Body of pancreas (tissue), 4 donors: ENCODE measurements at regions not wholly inside any gene's neighbourhood (a gene's known extent, or its start where the extent isn't known, plus 50 kb on each side); places are given as distances from the start of the nearest gene placed in this dataset.

ENCODE experiments used
- POLR2A ChIP-seq, 3 donors: fragments of 450-650 bp; IDR thresholded peaks; one replicate each; pipeline ENCODE4 v1.6.1; 2016; ENCODE audit warnings: antibody characterized with exemption in 3 of 3, mild to moderate bottlenecking in 2 of 3
- TF ChIP-seq, protein P1 (sequence below), 7 experiments: fragments of 450-650 bp in 4 of 7; fragments of 200-600 bp in 3 of 7; sonication (generic) in 3 of 7; IDR thresholded peaks; one replicate each; pipeline ENCODE4 v1.5.1; 2016 to 2019; ENCODE audit warnings: antibody characterized with exemption in 7 of 7

DNA sequence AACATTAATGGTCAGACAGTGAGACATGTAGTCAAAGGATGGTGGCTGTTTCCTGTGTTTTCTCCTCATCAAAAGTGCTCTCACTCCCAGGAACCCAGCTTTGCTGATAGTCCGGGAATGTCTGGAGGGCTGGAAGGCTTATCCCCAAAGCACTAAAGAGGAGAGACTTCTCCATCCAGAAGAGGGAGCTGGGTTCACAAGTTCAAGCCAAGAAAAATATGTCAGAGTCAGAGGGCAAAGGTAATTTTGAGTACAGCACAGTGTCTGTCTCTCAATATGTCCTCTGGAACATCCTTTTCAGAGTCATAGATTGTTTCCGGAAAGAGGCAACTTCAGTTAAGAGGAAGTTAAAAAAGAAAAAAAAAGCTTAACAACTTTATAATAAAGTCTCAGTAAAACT, 281.5 kb upstream of the PHYHIPL start:
- TF ChIP-seq, protein P1, sequence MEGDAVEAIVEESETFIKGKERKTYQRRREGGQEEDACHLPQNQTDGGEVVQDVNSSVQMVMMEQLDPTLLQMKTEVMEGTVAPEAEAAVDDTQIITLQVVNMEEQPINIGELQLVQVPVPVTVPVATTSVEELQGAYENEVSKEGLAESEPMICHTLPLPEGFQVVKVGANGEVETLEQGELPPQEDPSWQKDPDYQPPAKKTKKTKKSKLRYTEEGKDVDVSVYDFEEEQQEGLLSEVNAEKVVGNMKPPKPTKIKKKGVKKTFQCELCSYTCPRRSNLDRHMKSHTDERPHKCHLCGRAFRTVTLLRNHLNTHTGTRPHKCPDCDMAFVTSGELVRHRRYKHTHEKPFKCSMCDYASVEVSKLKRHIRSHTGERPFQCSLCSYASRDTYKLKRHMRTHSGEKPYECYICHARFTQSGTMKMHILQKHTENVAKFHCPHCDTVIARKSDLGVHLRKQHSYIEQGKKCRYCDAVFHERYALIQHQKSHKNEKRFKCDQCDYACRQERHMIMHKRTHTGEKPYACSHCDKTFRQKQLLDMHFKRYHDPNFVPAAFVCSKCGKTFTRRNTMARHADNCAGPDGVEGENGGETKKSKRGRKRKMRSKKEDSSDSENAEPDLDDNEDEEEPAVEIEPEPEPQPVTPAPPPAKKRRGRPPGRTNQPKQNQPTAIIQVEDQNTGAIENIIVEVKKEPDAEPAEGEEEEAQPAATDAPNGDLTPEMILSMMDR (IDR thresholded peaks at IDR 0.05): no peak
- no peak for TF ChIP-seq POLR2A (IDR thresholded peaks at IDR 0.05)
